Panc1 (cell line): ENCODE measurements at regions not wholly inside any gene's neighbourhood (a gene's known extent, or its start where the extent isn't known, plus 50 kb on each side); places are given as distances from the start of the nearest gene placed in this dataset.
A peak's percentile ranks its signal among the peaks of the same experiment; 100 is the strongest.

Experiments used
- ATAC-seq: fragments of 200-7000 bp; cut with Tn5 transposase; 2 replicates; pipeline ENCODE4 v1.9.1; 2020; ENCODE audit warnings: mild to moderate bottlenecking, moderate library complexity
- BruUV-seq: library from RNA; stranded (reverse); fragments of 400-500 nt; replicated peaks from 2 replicates; lab custom pipeline; 2021; lab: Mats Ljungman, UMichigan
- CTCF ChIA-PET: fragments of 300-600 bp; sonication (Branson Sonifier 250); formaldehyde crosslinking; loops from one replicate; lab custom pipeline; 2022; ENCODE audit warnings: antibody characterized with exemption; lab: Charles Lee
- POLR2A ChIA-PET: fragments of 300-600 bp; sonication (Branson Sonifier 250); formaldehyde crosslinking; loops from one replicate; lab custom pipeline; 2022; ENCODE audit warnings: antibody characterized with exemption; lab: Charles Lee
- DNase-seq: peaks from one replicate; pipeline ENCODE4 v3.0.0-alpha.2; 2010; ENCODE audit warnings: low read depth, low spot score
- H3K27ac ChIP-seq: 2 replicates; pipeline ENCODE4 v1.5.1; 2011; ENCODE audit warnings: mild to moderate bottlenecking, low read length, inconsistent platforms
- H3K27me3 ChIP-seq: fragments of 200-500 bp; sonication (Bioruptor generic); 2 replicates; pipeline ENCODE4 v1.6.0; 2014; ENCODE audit warnings: low read length, inconsistent platforms; ENCODE audit not compliant: control insufficient read depth, insufficient read depth
- H3K36me3 ChIP-seq: fragments of 200-500 bp; sonication (Bioruptor generic); 2 replicates; pipeline ENCODE4 v1.5.1; 2014; ENCODE audit warnings: inconsistent platforms, mild to moderate bottlenecking, low read length, moderate library complexity; ENCODE audit not compliant: control insufficient read depth, insufficient read depth
- H3K4me1 ChIP-seq: 2 replicates; pipeline ENCODE4 v1.5.1; 2011; ENCODE audit warnings: inconsistent platforms, mild to moderate bottlenecking, low read length, moderate library complexity; ENCODE audit not compliant: control insufficient read depth, insufficient read depth
- H3K4me3 ChIP-seq, 2 experiments: 2 replicates each; pipeline ENCODE4 v1.5.1; 2011 to 2012; ENCODE audit warnings: low read depth in 2 of 2, low read length in 2 of 2, mild to moderate bottlenecking in 2 of 2, inconsistent platforms in 1 of 2, moderate library complexity in 1 of 2
- H3K9me3 ChIP-seq: fragments of 200-500 bp; sonication (Bioruptor generic); 2 replicates; pipeline ENCODE4 v1.5.1; 2014; ENCODE audit warnings: low read depth, mild to moderate bottlenecking, inconsistent platforms, low read length, moderate library complexity; ENCODE audit not compliant: control insufficient read depth, insufficient read depth
- CTCF ChIP-seq: fragments of 450-650 bp; IDR thresholded peaks from 2 replicates; pipeline ENCODE4 v1.5.1; 2017; ENCODE audit warnings: mild to moderate bottlenecking
- POLR2AphosphoS5 ChIP-seq: IDR thresholded peaks from 2 replicates; pipeline ENCODE4 v1.6.1; 2012; ENCODE audit warnings: mild to moderate bottlenecking, low read depth, low read length, moderate library complexity
- REST ChIP-seq, 2 experiments: IDR thresholded peaks; 2 replicates each; pipeline ENCODE4 v1.6.1; 2011 to 2012; ENCODE audit warnings: low read depth in 2 of 2, control low read depth in 1 of 2, low read length in 1 of 2, mild to moderate bottlenecking in 1 of 2, moderate library complexity in 1 of 2; ENCODE audit not compliant: insufficient read depth in 1 of 2
- SIN3A ChIP-seq: IDR thresholded peaks from 2 replicates; pipeline ENCODE4 v1.6.1; 2012; ENCODE audit warnings: low read depth, mild to moderate bottlenecking, low read length, moderate library complexity, borderline replicate concordance; ENCODE audit not compliant: insufficient read depth
- TCF7L2 ChIP-seq: IDR thresholded peaks from 2 replicates; pipeline ENCODE4 v1.6.1; 2011; ENCODE audit warnings: mild to moderate bottlenecking, low read depth, low read length, inconsistent platforms
- in situ Hi-C: cut with HindIII; loops from 2 replicates; pipeline ENCODE4 v1.10.0; 2016; ENCODE audit warnings: low sequenced_read_pairs, low pct_unique_long_range_greater_than_20kb
- intact Hi-C: fragments of 100-400 bp; cut with micrococcal nuclease; formaldehyde crosslinking; loops from one replicate; pipeline ENCODE4 v1.10.0; 2022; ENCODE audit not compliant: unreplicated experiment

GRCh38 chr11:70733327-70734325, 335.3 kb downstream of the CTTN start:
- BruUV-seq: no TSS peak
- ChIA-PET POLR2A (no interaction called here), CTCF (interaction anchor here (0.7 kb wide), 1 partner anchor 50 kb away, joined by 3 read pairs; no protein-coding TSS in a partner anchor)
- Histone ChIP-seq H3K27me3 (no peaks in the 10 kb centered on the region), H3K36me3 (no peaks in the 10 kb centered on the region), H3K4me3 (no peak overlapping the region), H3K27ac (no peak overlapping the region), H3K4me1 (no peaks in the 10 kb centered on the region), H3K9me3 (no peaks in the 10 kb centered on the region)
- no peak for DNase-seq
- ATAC-seq: no peak
- intact Hi-C loops (no loop called here), in situ Hi-C loops (no loop called here)
- no peak for TF ChIP-seq POLR2AphosphoS5
- no peak for TF ChIP-seq CTCF
- no peak for TF ChIP-seq SIN3A
- no peak for TF ChIP-seq TCF7L2
- no peak for TF ChIP-seq REST (IDR thresholded peaks at IDR 0.05; ENCODE audit: insufficient read depth in 1 of 2, low read depth in 2 of 2, low read length in 1 of 2)

GRCh38 chr11:70734379-70734778, 336.1 kb downstream of the CTTN start:
- DNase-seq (no peak), ATAC-seq (0 out of 2 replicates have a peak, but pooled peaks have one; percentile 33)
- Histone ChIP-seq H3K27me3 (no peaks in the 10 kb centered on the region), H3K27ac (no peak overlapping the region), H3K4me3 (no peak overlapping the region), H3K9me3 (no peaks in the 10 kb centered on the region), H3K4me1 (no peaks in the 10 kb centered on the region), H3K36me3 (no peaks in the 10 kb centered on the region)
- intact Hi-C loops (no loop called here), in situ Hi-C loops (no loop called here)
- TF ChIP-seq TCF7L2: no peak
- no peak for TF ChIP-seq SIN3A
- no peak for TF ChIP-seq CTCF
- no peak for TF ChIP-seq POLR2AphosphoS5
- no peak for TF ChIP-seq REST (IDR thresholded peaks at IDR 0.05; ENCODE audit: insufficient read depth in 1 of 2, low read depth in 2 of 2, low read length in 1 of 2)
- no TSS peak for BruUV-seq
- ChIA-PET POLR2A (no interaction called here), CTCF (no interaction called here)
